Neural crest cell (in vitro differentiated cells): ENCODE measurements at regions not wholly inside any gene's neighbourhood (a gene's known extent, or its start where the extent isn't known, plus 50 kb on each side); places are given as distances from the start of the nearest gene placed in this dataset.

ENCODE experiments used
- DNase-seq: peaks from one replicate; pipeline ENCODE4 v3.0.0; 2021; ENCODE audit warnings: low read depth, mixed read lengths, low spot score
- H3K27ac Mint-ChIP-seq: one replicate; pipeline ENCODE4 v1.8.0; 2021; ENCODE audit warnings: mild to moderate bottlenecking, mixed read lengths; ENCODE audit not compliant: unreplicated experiment
- H3K27me3 Mint-ChIP-seq: 2 replicates; pipeline ENCODE4 v1.8.0; 2021; ENCODE audit warnings: low read depth, mild to moderate bottlenecking, mixed read lengths
- H3K36me3 Mint-ChIP-seq: 2 replicates; pipeline ENCODE4 v1.8.0; 2021; ENCODE audit warnings: low read depth, mild to moderate bottlenecking, mixed read lengths
- H3K4me1 Mint-ChIP-seq: 2 replicates; pipeline ENCODE4 v1.8.0; 2021; ENCODE audit warnings: mixed read lengths
- H3K4me3 Mint-ChIP-seq: one replicate; pipeline ENCODE4 v1.8.0; 2021; ENCODE audit warnings: mild to moderate bottlenecking, mixed read lengths
- H3K9me3 Mint-ChIP-seq: 2 replicates; pipeline ENCODE4 v1.8.0; 2021; ENCODE audit warnings: mixed read lengths
- CTCF ChIP-seq: fragments of 200-600 bp; sonication (generic); conservative IDR thresholded peaks from 2 replicates; pipeline ENCODE4 v1.5.0; 2021; ENCODE audit warnings: antibody characterized with exemption, mild to moderate bottlenecking

- no peak overlapping the region for H3K4me3 Mint-ChIP-seq
- TF ChIP-seq CTCF = no peak
- H3K9me3 Mint-ChIP-seq = no peaks in the 10 kb centered on the region
- no peak overlapping the region for H3K27ac Mint-ChIP-seq
- DNase-seq = no peak
- no peaks in the 10 kb centered on the region for H3K36me3 Mint-ChIP-seq
- H3K4me1 Mint-ChIP-seq = no peaks in the 10 kb centered on the region
- no peaks in the 10 kb centered on the region for H3K27me3 Mint-ChIP-seq
Observed at GRCh38 chr9:95645992-95646391, 129.2 kb upstream of the PTCH1 start.

GRCh38 chr9:95645579-95645978, 128.8 kb upstream of the PTCH1 start:
- H3K4me3 Mint-ChIP-seq = no peak overlapping the region
- no peak for DNase-seq
- H3K9me3 Mint-ChIP-seq = no peaks in the 10 kb centered on the region
- H3K4me1 Mint-ChIP-seq = no peaks in the 10 kb centered on the region
- H3K27me3 Mint-ChIP-seq = no peaks in the 10 kb centered on the region
- H3K36me3 Mint-ChIP-seq = no peaks in the 10 kb centered on the region
- H3K27ac Mint-ChIP-seq = no peak overlapping the region
- TF ChIP-seq CTCF = no peak

GRCh38 chr9:95644377-95644776, 127.6 kb upstream of the PTCH1 start:
- TF ChIP-seq CTCF = no peak
- Mint-ChIP-seq H3K27me3 (no peaks in the 10 kb centered on the region), H3K36me3 (no peaks in the 10 kb centered on the region), H3K27ac (no peak overlapping the region), H3K4me1 (no peaks in the 10 kb centered on the region), H3K4me3 (no peak overlapping the region), H3K9me3 (peaks cover 3% of the 10 kb centered on the region)
- DNase-seq = no peak

- TF ChIP-seq CTCF = no peak
- no peak overlapping the region for H3K4me3 Mint-ChIP-seq
- peaks cover 7% of the 10 kb centered on the region for H3K9me3 Mint-ChIP-seq
- no peaks in the 10 kb centered on the region for H3K4me1 Mint-ChIP-seq
- no peak for DNase-seq
- H3K27ac Mint-ChIP-seq = no peak overlapping the region
- no peaks in the 10 kb centered on the region for H3K27me3 Mint-ChIP-seq
- H3K36me3 Mint-ChIP-seq = no peaks in the 10 kb centered on the region
Observed at GRCh38 chr9:95643619-95644018, 126.8 kb upstream of the PTCH1 start.

GRCh38 chr9:95642189-95642588, 125.4 kb upstream of the PTCH1 start:
- DNase-seq = no peak
- H3K4me1 Mint-ChIP-seq = peaks cover 6% of the 10 kb centered on the region
- H3K27me3 Mint-ChIP-seq = no peaks in the 10 kb centered on the region
- H3K27ac Mint-ChIP-seq = no peak overlapping the region
- peaks cover 11% of the 10 kb centered on the region for H3K9me3 Mint-ChIP-seq
- peaks cover 2% of the 10 kb centered on the region for H3K36me3 Mint-ChIP-seq
- no peak overlapping the region for H3K4me3 Mint-ChIP-seq
- no peak for TF ChIP-seq CTCF

- no peaks in the 10 kb centered on the region for H3K27me3 Mint-ChIP-seq
- no peak overlapping the region for H3K4me3 Mint-ChIP-seq
- peaks cover 11% of the 10 kb centered on the region for H3K4me1 Mint-ChIP-seq
- DNase-seq = no peak
- no peak for TF ChIP-seq CTCF
- H3K36me3 Mint-ChIP-seq = peaks cover 2% of the 10 kb centered on the region
- H3K9me3 Mint-ChIP-seq = peaks cover 11% of the 10 kb centered on the region
- no peak overlapping the region for H3K27ac Mint-ChIP-seq
Observed at GRCh38 chr9:95641586-95641985, 124.8 kb upstream of the PTCH1 start.
